Osteocyte (in vitro differentiated cells): ENCODE measurements at regions not wholly inside any gene's neighbourhood (a gene's known extent, or its start where the extent isn't known, plus 50 kb on each side); places are given as distances from the start of the nearest gene placed in this dataset.

Source experiments
- DNase-seq: peaks from one replicate; pipeline ENCODE4 v3.0.0; 2021; ENCODE audit warnings: mixed read lengths; ENCODE audit not compliant: unreplicated experiment; ENCODE audit errors: extremely low spot score
- H3K27ac Mint-ChIP-seq: one replicate; pipeline ENCODE4 v1.8.0; 2021; ENCODE audit warnings: mild to moderate bottlenecking, mixed read lengths; ENCODE audit not compliant: unreplicated experiment
- H3K27me3 Mint-ChIP-seq: one replicate; pipeline ENCODE4 v1.8.0; 2021; ENCODE audit warnings: mixed read lengths; ENCODE audit not compliant: unreplicated experiment
- H3K36me3 Mint-ChIP-seq: one replicate; pipeline ENCODE4 v1.8.0; 2021; ENCODE audit warnings: mixed read lengths; ENCODE audit not compliant: unreplicated experiment
- H3K4me1 Mint-ChIP-seq: one replicate; pipeline ENCODE4 v1.8.0; 2021; ENCODE audit warnings: mixed read lengths; ENCODE audit not compliant: unreplicated experiment
- H3K4me3 Mint-ChIP-seq: one replicate; pipeline ENCODE4 v1.8.0; 2021; ENCODE audit warnings: mild to moderate bottlenecking, moderate library complexity, mixed read lengths; ENCODE audit not compliant: unreplicated experiment
- H3K9me3 Mint-ChIP-seq: one replicate; pipeline ENCODE4 v1.8.0; 2021; ENCODE audit warnings: mixed read lengths; ENCODE audit not compliant: unreplicated experiment
- TF ChIP-seq, protein P1 (sequence below): fragments of 200-600 bp; sonication (generic); IDR thresholded peaks from 2 replicates; pipeline ENCODE4 v1.5.0; 2021; ENCODE audit warnings: antibody characterized with exemption, mild to moderate bottlenecking, moderate library complexity

DNA sequence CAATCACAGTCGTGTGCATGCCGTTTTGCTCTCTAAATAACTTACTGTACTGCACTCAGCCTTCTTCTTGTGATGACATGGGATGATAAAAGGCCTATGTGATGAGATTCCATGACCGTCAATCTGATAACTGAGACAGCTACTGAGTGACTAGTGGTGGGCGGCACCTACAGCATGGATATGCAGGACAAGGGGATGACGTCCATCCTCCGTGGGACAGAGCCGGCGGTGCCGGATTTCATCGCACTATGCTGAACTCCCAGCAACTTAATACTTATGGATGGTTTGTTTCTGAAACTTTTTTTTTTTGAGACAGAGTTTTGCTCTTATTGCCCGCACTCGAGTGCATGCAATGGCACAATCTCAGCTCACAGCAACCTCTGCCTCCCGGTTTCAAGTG is 146.8 kb upstream of the TSHZ3 start:
- no peak overlapping the region for H3K4me3 Mint-ChIP-seq
- peaks cover 6% of the 10 kb centered on the region for H3K9me3 Mint-ChIP-seq
- no peaks in the 10 kb centered on the region for H3K36me3 Mint-ChIP-seq
- H3K27me3 Mint-ChIP-seq: no peaks in the 10 kb centered on the region
- H3K27ac Mint-ChIP-seq: no peak overlapping the region
- TF ChIP-seq, protein P1, sequence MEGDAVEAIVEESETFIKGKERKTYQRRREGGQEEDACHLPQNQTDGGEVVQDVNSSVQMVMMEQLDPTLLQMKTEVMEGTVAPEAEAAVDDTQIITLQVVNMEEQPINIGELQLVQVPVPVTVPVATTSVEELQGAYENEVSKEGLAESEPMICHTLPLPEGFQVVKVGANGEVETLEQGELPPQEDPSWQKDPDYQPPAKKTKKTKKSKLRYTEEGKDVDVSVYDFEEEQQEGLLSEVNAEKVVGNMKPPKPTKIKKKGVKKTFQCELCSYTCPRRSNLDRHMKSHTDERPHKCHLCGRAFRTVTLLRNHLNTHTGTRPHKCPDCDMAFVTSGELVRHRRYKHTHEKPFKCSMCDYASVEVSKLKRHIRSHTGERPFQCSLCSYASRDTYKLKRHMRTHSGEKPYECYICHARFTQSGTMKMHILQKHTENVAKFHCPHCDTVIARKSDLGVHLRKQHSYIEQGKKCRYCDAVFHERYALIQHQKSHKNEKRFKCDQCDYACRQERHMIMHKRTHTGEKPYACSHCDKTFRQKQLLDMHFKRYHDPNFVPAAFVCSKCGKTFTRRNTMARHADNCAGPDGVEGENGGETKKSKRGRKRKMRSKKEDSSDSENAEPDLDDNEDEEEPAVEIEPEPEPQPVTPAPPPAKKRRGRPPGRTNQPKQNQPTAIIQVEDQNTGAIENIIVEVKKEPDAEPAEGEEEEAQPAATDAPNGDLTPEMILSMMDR: no peak
- peak; percentile 59 for DNase-seq
- H3K4me1 Mint-ChIP-seq: no peaks in the 10 kb centered on the region

DNA sequence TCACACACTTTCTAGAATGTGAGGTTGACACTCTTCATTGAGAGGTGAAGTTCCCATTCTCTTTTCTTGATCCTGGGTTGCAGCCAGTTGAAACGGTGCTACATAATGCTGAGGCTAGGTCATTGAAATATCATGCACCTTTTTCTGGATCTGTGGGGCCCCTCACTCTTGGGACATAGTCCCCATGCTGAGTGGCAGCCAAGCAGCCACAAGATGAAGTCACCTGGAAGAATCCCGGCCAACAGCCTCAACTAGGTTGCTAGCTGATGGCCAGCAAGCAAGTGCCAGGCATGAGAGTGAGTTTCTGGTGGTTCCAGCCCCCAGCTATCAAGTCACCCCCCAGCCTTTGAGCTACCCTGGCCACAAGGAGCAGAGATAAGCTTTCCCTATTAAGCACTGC is 148.5 kb upstream of the TSHZ3 start:
- no peak overlapping the region for H3K4me3 Mint-ChIP-seq
- H3K27me3 Mint-ChIP-seq: no peaks in the 10 kb centered on the region
- DNase-seq: peak; percentile 49
- TF ChIP-seq, protein P1: no peak
- H3K27ac Mint-ChIP-seq: no peak overlapping the region
- H3K36me3 Mint-ChIP-seq: no peaks in the 10 kb centered on the region
- H3K9me3 Mint-ChIP-seq: peaks cover 10% of the 10 kb centered on the region
- no peaks in the 10 kb centered on the region for H3K4me1 Mint-ChIP-seq

DNA sequence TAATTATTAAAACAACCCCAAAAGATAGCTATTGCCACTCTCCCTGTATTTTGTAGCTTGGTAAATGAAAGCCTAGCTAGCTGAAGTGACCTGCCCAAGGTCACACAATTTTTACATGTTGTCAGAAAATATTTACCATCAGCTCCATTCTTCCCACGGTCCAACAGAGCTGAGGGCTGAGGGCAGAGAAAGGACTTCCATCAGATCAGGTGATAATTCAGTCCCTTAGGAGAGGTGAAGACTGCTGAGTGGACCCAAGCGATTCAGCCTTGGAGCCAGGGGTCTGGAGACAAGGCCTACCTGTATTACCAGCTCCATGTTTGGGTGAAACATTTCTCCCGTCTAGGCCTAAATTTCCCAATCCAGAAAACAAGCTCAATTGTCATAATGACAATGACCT is 149.5 kb upstream of the TSHZ3 start:
- no peak overlapping the region for H3K27ac Mint-ChIP-seq
- H3K4me1 Mint-ChIP-seq: no peaks in the 10 kb centered on the region
- no peaks in the 10 kb centered on the region for H3K27me3 Mint-ChIP-seq
- H3K9me3 Mint-ChIP-seq: peaks cover 15% of the 10 kb centered on the region
- no peaks in the 10 kb centered on the region for H3K36me3 Mint-ChIP-seq
- peak; percentile 36 for DNase-seq
- TF ChIP-seq, protein P1: no peak
- H3K4me3 Mint-ChIP-seq: no peak overlapping the region

DNA sequence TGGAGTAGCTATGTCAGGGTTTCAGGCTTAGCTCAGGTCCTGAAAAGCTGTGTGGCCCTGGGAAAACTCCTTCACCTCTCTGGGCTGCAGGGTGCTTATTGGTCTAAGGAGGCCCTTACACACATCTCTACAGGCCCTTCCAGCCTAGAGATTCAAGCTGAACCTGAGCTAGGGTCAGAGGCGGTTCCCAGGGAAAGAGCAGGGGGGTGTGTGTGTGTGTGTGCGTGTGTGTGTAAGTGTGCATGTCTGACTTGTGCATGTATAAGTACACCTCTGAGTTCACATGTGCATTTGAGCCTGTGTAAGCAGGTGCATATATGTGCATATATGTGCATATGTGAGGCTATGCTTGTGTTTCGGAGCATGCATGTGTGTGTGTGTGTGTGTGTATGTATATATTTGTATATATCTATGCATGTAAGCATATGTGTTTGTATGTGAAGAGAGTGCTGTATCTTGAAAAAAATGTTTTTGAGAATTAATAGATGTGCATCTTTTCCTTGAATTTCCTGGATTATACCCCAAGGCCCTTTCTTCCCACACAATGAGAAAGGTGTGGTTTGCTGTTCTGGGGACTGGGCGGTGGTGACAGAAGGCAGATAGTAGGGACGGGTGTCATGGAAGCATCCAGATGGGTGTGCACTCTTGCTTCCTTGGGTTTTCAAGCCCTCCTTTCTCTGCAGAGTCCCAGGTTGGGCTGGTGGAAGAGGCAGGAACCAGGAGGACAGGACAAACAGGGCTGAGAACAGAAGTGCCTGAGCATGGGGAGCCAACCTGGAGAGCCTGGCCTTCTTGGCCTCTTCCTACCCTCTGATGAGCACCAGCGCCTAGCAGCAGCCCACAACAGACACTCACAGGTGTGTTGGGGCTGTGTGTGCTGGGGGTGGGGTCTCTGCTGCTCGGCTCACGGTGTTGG is 150.3 kb upstream of the TSHZ3 start:
- peak; percentile 75 for DNase-seq
- Mint-ChIP-seq H3K36me3 (no peaks in the 10 kb centered on the region), H3K27ac (no peak overlapping the region), H3K27me3 (no peaks in the 10 kb centered on the region), H3K4me1 (no peaks in the 10 kb centered on the region), H3K9me3 (peaks cover 10% of the 10 kb centered on the region), H3K4me3 (no peak overlapping the region)
- TF ChIP-seq, protein P1: no peak

DNA sequence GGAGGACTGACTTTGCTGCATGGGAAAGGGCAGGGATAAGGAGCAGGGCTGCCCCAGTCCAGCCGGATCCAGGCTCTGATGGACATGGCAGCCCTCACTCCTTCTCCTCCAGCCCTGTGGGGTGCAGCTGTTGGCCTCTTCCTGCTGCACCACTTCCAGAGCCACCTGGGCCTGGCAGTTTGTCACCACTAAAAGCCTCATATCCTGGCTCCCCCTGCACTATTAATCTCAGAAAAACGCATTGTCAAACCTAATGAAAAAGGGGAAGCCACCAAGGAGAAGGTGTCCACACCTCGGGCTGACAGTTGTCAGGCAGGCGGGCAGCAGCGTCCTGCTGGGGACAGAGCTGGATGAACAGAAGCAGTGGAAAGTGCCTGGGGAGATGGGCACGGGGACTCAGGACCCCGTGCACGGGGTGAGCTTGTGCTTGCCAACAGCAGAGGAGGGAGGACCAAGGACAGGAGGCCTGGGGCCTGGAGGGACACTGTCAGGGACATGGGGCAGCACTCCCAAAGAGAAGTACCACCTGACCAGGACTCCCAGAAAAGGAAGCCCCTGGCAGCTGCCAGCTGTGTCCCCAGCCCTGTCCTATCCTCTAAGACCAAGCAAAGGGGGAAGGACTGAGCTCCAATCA is 151.1 kb upstream of the TSHZ3 start:
- Mint-ChIP-seq H3K4me1 (no peaks in the 10 kb centered on the region), H3K27ac (no peak overlapping the region), H3K36me3 (no peaks in the 10 kb centered on the region), H3K9me3 (peaks cover 15% of the 10 kb centered on the region), H3K4me3 (no peak overlapping the region), H3K27me3 (no peaks in the 10 kb centered on the region)
- TF ChIP-seq, protein P1: no peak
- DNase-seq: peak; percentile 56
